ENCODE measurements at regions not wholly inside any gene's neighbourhood (a gene's known extent, or its start where the extent isn't known, plus 50 kb on each side); places are given as distances from the start of the nearest gene placed in this dataset.

DNA sequence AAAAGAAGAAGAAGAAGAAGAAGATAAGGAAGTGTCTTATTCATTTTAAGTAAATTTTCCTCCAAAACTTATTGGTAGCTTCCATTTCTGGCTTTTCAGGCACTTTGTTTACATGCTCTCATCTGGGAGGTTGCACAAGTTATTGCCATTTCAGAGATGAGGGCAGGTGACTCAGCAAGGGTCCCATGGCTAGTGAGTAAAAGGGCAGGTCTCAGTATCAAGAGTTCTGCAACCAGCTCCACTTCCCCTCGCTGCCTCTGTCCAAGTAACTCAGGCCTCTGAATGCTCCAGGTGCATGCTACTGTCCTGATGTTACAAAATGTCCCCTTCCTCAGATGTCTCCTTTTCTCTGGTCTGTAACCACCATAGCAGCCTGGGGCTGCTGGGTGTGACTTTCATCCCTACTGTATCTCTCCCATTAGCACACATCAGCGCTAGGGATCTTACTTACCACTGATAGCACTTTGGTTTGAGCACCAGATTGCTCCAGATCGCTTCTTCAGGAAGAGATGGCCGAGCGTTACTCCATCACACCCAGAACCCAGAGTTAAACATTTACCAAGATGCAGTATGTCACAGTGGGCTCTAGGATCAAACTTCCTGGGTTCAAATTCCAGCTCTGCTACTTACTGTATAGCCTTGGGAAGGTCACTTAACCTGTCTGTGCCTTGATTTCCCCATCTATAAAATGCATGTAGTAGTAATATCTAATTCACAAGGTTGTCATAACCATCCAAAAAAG is 57.4 kb upstream of the LAPTM4A start:
- no peak for DNase-seq

DNA sequence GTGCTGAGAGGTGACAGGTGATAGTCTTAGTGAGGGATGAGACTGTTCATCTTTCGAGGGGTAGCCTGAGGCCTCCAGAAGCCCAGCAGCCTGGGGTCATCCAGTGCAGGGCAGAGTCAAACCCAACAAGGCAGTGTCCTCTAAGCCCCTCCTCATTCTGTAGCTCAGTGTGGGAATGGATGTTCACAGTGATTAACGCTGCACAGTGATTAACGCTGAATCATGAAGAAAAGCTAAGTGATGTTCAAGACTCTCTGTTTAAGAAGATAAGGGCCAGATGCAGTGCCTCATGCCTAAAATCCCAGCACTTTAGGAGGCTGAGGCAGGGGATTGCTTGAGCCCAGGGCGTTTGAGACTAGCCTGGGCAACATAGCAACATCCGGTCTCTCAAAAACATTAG is 56.3 kb upstream of the LAPTM4A start:
- no peak for DNase-seq

DNA sequence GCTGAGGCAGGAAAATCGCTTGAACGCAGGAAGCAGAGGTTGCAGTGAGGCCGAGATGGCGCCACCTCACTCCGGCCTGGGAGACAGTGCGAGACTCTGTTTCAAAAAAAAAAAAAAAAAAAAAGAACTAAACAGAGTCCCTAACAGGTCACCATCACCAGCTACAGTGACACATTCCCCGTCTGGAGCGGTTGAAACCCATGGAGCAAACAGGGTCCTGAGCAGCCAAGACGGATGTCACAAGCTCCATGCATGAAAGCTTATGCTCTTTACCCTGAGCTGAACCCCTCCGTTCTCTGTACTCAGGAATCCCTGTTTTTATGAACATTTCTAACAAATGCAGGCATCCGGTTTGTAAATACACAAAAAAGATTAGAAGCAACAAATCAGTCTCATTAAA is 55.9 kb upstream of the LAPTM4A start:
- no peak for DNase-seq

DNA sequence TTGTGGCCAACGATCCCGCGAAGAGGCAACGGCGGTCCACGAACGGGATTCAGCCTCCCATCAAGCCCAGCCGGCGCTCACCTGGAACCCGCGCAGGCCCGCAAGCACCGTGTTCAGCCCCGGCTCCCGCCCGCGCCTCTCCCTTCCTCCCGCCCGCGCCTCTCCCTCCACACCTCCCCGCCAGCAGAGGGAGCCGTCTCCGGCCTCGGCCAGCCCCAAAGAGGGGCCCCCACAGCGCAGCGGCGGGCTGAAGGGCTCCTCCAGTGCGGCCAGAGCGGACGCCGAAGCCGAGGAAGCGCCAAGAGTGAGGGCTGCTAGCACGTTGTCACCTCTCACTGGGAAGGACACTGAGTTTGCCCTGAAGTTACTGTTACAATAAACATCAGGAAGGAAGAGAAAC is 55.3 kb upstream of the LAPTM4A start:
- DNase-seq: no peak

DNA sequence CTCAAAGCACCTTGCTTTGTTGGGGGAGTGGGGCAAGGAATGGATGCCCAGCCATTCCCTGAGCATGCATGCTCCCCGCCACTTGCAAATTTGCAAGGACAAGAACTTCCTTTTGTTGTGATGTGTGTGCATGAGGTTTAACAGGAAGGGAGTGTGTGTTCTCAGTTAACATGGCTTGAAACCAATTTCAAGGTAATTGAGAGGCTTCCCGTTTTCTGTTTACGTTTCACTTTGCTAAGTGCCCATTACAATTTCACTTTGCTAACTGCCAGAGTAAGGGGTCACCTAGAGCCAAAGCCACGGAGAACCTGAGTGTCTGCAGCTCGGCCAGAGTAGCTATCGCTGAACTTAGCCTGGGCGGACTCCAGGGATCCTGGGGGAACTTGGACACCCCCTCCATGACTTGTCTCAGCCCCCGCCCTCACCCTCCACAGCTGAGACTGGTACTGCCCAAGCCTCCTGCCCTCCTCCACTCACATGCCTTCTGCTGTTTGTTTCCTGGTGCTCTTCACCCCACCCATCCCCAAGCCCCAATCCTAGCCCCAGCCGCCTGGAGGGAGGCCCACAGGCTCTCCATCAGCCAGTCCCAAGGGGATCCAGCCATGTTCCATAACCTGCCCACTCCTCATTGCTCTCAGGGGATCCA is 53.6 kb upstream of the LAPTM4A start:
- DNase-seq: no peak

DNA sequence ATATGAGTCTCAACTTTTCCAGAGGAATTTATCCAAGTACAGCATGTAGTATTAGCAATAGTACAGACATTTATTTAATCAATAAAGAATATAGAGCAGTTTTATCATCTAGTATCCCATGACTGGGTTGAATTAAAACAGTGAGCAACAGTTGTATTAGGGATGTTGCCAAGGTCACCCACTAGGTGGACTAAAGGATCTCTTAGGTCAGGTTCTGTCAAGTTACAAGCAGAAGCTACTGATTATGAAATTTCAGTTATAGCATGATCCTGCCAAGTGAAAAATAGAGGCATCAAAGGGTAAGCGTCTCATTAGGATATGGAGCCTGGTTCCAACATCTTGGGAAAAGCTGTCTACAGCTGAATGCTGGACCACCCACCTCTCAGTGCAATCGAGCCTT is 52.1 kb upstream of the LAPTM4A start:
- DNase-seq: no peak

Data from T1000 (cell line).